Left lung (tissue), 4 donors: ENCODE measurements at regions not wholly inside any gene's neighbourhood (a gene's known extent, or its start where the extent isn't known, plus 50 kb on each side); places are given as distances from the start of the nearest gene placed in this dataset.

Experiments
- ATAC-seq: fragments of 200-7000 bp; cut with Tn5 transposase; one replicate; pipeline ENCODE4 v1.9.1; 2020; ENCODE audit warnings: moderate library complexity
- DNase-seq, 4 donors: peaks; one replicate each; pipeline ENCODE4 v3.0.0-alpha.2; 2013 to 2020
- H3K27ac ChIP-seq, 2 donors: fragments of 200-600 bp; sonication (generic) in 1 of 2; one replicate each; pipeline versions ENCODE4 v1.5.0 to v1.8.0; 2020 to 2021
- H3K27me3 ChIP-seq, 2 donors: fragments of 200-600 bp; sonication (generic) in 1 of 2; one replicate each; pipeline versions ENCODE4 v1.5.0 to v1.8.0; 2020 to 2021
- H3K36me3 ChIP-seq, 2 donors: fragments of 200-600 bp; sonication (generic) in 1 of 2; one replicate each; pipeline versions ENCODE4 v1.5.0 to v1.8.0; 2020 to 2021
- H3K4me1 ChIP-seq, 2 donors: fragments of 200-600 bp; one replicate each; pipeline ENCODE4 v1.8.0; 2021
- H3K4me3 ChIP-seq, 2 donors: fragments of 200-600 bp; sonication (generic) in 1 of 2; one replicate each; pipeline versions ENCODE4 v1.5.0 to v1.8.0; 2020 to 2021; ENCODE audit warnings: mild to moderate bottlenecking in 1 of 2
- H3K9me3 ChIP-seq, 2 donors: fragments of 200-600 bp; sonication (generic) in 1 of 2; one replicate each; pipeline versions ENCODE4 v1.5.0 to v1.8.0; 2020 to 2021
- CTCF ChIP-seq, 2 donors: fragments of 200-600 bp; sonication (generic) in 1 of 2; IDR thresholded peaks; one replicate each; pipeline versions ENCODE4 v1.5.0 to v1.8.0; 2021; ENCODE audit warnings: antibody characterized with exemption in 2 of 2
- intact Hi-C, 2 donors: fragments of 100-400 bp; cut with DNase I; formaldehyde crosslinking; loops; one replicate each; pipeline versions ENCODE4 v1.11.2 to v1.14.2; 2022
- donor health status: DM: no; HTN: yes; CAD: no.
- donor health status: DM: no; HTN: no; CAD: no.

DNA sequence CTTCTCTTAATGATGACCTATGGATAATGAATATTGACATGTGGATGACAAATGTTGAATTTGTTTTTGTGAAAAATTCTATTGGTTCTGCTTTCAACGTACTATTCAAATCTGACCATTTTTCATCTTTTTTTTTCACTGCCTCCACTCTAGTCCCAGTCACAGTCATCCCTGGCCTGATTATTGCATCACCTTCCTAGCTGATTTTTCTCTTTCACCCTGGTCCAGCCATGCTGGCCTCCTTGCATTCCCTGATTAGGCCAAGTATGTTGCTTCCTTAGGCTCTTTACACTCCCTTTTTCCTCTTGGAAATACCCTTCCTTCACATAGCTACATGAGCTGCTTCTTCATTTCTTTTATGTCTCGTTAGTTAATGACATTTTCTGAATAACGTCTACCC is 58.1 kb upstream of the MAP9 start:
- Histone ChIP-seq H3K27me3 (no peaks in the 10 kb centered on the region), H3K36me3 (no peaks in the 10 kb centered on the region), H3K4me1 (no peaks in the 10 kb centered on the region), H3K27ac (no peak overlapping the region), H3K9me3 (no peaks in the 10 kb centered on the region), H3K4me3 (no peak overlapping the region)
- intact Hi-C loops = no loop called here
- TF ChIP-seq CTCF (IDR thresholded peaks at IDR 0.05) = no peak
- no peak for DNase-seq
- ATAC-seq = no peak

DNA sequence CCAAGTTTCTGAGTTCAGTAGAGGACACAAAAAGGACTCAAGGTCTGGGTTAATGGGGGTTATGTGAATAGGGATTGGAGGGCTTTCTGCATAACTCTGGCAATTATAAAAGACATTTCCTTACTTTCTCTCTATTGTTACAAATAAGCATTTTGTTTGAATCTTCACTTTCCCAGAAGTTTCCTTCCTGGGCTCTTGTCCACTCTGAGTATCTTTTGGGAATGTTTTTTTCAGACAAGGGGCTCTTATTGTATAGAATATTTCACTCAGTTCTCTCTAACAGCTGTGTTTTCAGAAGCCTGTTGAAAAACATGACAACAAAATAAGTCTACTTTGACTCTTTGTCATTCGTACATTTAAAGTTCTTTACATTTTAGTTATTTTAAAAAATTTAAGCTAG is 57.6 kb upstream of the MAP9 start:
- ATAC-seq (no peak), DNase-seq (no peak)
- Histone ChIP-seq H3K36me3 (no peaks in the 10 kb centered on the region), H3K4me1 (no peaks in the 10 kb centered on the region), H3K4me3 (no peak overlapping the region), H3K27me3 (no peaks in the 10 kb centered on the region), H3K27ac (no peak overlapping the region), H3K9me3 (no peaks in the 10 kb centered on the region)
- no peak for TF ChIP-seq CTCF (IDR thresholded peaks at IDR 0.05)
- intact Hi-C loops = no loop called here

DNA sequence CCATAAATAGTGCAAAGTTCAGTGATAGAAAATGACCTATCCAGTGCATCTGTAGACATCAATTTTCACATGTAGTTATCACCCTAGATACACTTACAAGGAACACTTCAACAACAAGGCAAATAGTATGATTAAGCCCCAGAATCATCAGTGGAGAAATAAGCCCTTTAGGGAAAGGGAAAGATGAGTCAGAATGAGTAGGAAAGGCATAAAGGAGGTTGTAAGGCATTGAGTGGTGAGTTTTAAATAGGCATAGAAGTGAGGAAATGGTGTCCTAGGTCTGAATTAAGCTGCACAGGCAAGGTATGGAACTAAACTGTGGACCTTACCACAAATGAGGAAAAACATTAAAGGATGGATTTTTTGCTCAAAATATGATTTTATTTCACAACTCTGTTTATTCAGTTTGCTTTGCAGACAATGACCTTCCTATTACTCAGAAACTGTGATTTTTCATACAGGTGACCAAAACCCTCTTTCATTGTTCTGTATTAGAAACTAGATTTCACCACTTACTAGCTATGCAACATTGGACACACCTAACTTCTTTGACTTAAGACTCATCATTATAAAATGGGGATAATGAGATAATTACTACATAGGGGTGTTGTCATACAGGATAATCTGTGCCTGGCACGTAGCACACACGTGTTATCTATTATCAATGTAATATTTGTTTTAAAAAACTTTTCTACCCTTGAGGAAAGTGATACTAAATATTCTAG is 57.0 kb upstream of the MAP9 start:
- no peaks in the 10 kb centered on the region for H3K36me3 ChIP-seq
- no peaks in the 10 kb centered on the region for H3K4me1 ChIP-seq
- ATAC-seq (peak; percentile 26), DNase-seq (no peak)
- no peaks in the 10 kb centered on the region for H3K27me3 ChIP-seq
- TF ChIP-seq CTCF (IDR thresholded peaks at IDR 0.05) = no peak
- intact Hi-C loops = no loop called here
- no peak overlapping the region for H3K4me3 ChIP-seq
- no peak overlapping the region for H3K27ac ChIP-seq
- no peaks in the 10 kb centered on the region for H3K9me3 ChIP-seq

DNA sequence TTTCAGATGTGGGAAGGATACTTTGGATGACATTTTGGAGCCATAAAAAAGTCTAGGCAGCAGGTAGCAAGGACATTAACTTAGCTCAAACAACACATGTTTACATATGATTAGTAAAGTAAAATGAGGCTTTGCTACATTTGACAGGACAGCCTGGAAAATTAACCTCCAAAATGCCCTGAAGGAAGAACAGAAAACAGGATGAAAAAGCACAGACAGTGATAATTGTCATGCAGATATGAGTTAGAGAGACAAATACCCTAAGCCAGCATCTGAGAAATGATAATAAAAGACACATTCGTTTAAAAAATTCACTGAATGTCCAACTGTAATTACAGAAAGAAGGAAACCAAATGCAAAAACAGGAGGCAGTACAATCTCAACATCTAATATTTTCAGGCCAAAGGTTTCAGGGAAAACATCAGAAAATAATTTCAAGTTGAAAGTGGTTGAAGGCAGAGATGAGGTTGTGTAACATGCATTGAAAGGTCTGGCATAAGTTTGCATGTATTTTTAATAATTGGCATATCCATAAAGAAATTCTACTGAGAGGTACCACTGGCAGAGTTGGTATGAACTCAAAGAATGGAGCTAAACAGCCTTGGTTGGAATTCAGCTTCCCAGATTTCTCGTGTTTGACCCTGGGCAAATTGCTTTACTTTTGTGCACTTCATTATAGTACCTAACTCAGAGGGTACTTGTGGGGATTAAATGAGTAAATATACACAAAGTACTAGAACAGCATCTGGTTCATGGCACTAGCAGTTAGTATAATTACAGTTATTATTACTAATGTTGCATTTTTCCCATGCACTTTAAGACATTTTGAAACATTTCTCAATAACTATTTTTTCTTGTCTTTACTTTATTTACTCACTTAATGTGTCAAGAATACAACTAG is 54.4 kb upstream of the MAP9 start:
- no peaks in the 10 kb centered on the region for H3K27me3 ChIP-seq
- H3K36me3 ChIP-seq = no peaks in the 10 kb centered on the region
- DNase-seq (peak in 2 of 4 donors; percentile 51 to 63), ATAC-seq (no peak)
- no peak overlapping the region for H3K4me3 ChIP-seq
- no peak overlapping the region for H3K27ac ChIP-seq
- peaks cover 0 to 12% of the 10 kb centered on the region in 2 donors for H3K9me3 ChIP-seq
- intact Hi-C loops = no loop called here
- H3K4me1 ChIP-seq = no peaks in the 10 kb centered on the region
- TF ChIP-seq CTCF (IDR thresholded peaks at IDR 0.05) = no peak

GRCh38 chr4:155428128-155428527 is 51.4 kb upstream of the MAP9 start:
- intact Hi-C loops = no loop called here
- DNase-seq (no peak), ATAC-seq (no peak)
- Histone ChIP-seq H3K36me3 (no peaks in the 10 kb centered on the region), H3K27ac (no peak overlapping the region), H3K4me3 (no peak overlapping the region), H3K9me3 (peaks cover 0 to 12% of the 10 kb centered on the region in 2 donors), H3K27me3 (no peaks in the 10 kb centered on the region), H3K4me1 (no peaks in the 10 kb centered on the region)
- TF ChIP-seq CTCF (IDR thresholded peaks at IDR 0.05) = no peak
